ENCODE measurements at regions not wholly inside any gene's neighbourhood (a gene's known extent, or its start where the extent isn't known, plus 50 kb on each side); places are given as distances from the start of the nearest gene placed in this dataset.
"Not testable (repeated sequence)": the region's sequence is repeated elsewhere in the genome, so short reads cannot be mapped to it uniquely, and the experiment has no call there.

GRCh38 chr3:20482350-20482749, 296.3 kb upstream of the SGO1 start:
- no peak for DNase-seq (ENCODE audit: low read depth)

GRCh38 chr3:20480786-20481365, 294.9 kb upstream of the SGO1 start:
- DNase-seq (ENCODE audit: low read depth): no peak

GRCh38 chr3:20478436-20478835, 292.4 kb upstream of the SGO1 start:
- no peak for DNase-seq (ENCODE audit: low read depth)

- not testable (repeated sequence) for DNase-seq (ENCODE audit: low read depth)
Measured at GRCh38 chr3:20464237-20464636, 278.2 kb upstream of the SGO1 start.

GRCh38 chr3:20462723-20463122, 276.7 kb upstream of the SGO1 start:
- DNase-seq (ENCODE audit: low read depth): no peak

- DNase-seq (ENCODE audit: low read depth): no peak
Measured at GRCh38 chr3:20462226-20462625, 276.2 kb upstream of the SGO1 start.

- DNase-seq (ENCODE audit: low read depth): no peak
Measured at GRCh38 chr3:20458994-20459716, 273.1 kb upstream of the SGO1 start.

- no peak for DNase-seq (ENCODE audit: low read depth)
Measured at GRCh38 chr3:20456511-20456910, 270.5 kb upstream of the SGO1 start.

GRCh38 chr3:20451170-20451569, 265.2 kb upstream of the SGO1 start:
- no peak for DNase-seq (ENCODE audit: low read depth)

- no peak for DNase-seq (ENCODE audit: low read depth)
Measured at GRCh38 chr3:20450611-20451010, 264.6 kb upstream of the SGO1 start.

GRCh38 chr3:20442846-20443245, 256.8 kb upstream of the SGO1 start:
- DNase-seq (ENCODE audit: low read depth): no peak

- DNase-seq (ENCODE audit: low read depth): not testable (repeated sequence)
Measured at GRCh38 chr3:20427268-20427667, 241.3 kb upstream of the SGO1 start.

- no peak for DNase-seq (ENCODE audit: low read depth)
Measured at GRCh38 chr3:20425138-20425537, 239.1 kb upstream of the SGO1 start.

- no peak for DNase-seq (ENCODE audit: low read depth)
Measured at GRCh38 chr3:20424086-20424485, 238.1 kb upstream of the SGO1 start.

- DNase-seq (ENCODE audit: low read depth): no peak
Measured at GRCh38 chr3:20422391-20422790, 236.4 kb upstream of the SGO1 start.

- DNase-seq (ENCODE audit: low read depth): no peak
Measured at GRCh38 chr3:20417388-20418108, 231.5 kb upstream of the SGO1 start.

GRCh38 chr3:20406611-20407011, 220.6 kb upstream of the SGO1 start:
- no peak for DNase-seq (ENCODE audit: low read depth)

GRCh38 chr3:20405744-20406143, 219.7 kb upstream of the SGO1 start:
- DNase-seq (ENCODE audit: low read depth): peak; percentile 29

GRCh38 chr3:20405231-20405630, 219.2 kb upstream of the SGO1 start:
- no peak for DNase-seq (ENCODE audit: low read depth)

- no peak for DNase-seq (ENCODE audit: low read depth)
Measured at GRCh38 chr3:20404741-20405100, 218.7 kb upstream of the SGO1 start.

- DNase-seq (ENCODE audit: low read depth): no peak
Measured at GRCh38 chr3:20403986-20404740, 218.2 kb upstream of the SGO1 start.

- DNase-seq (ENCODE audit: low read depth): no peak
Measured at GRCh38 chr3:20401253-20401652, 215.2 kb upstream of the SGO1 start.

- no peak for DNase-seq (ENCODE audit: low read depth)
Measured at GRCh38 chr3:20400686-20401085, 214.7 kb upstream of the SGO1 start.
